ENCODE measurements at regions not wholly inside any gene's neighbourhood (a gene's known extent, or its start where the extent isn't known, plus 50 kb on each side); places are given as distances from the start of the nearest gene placed in this dataset.

GRCh38 chr5:142259758-142260157 is 65.1 kb downstream of the SPRY4 start:
- TF ChIP-seq CTCF (IDR thresholded peaks at IDR 0.05; ENCODE audit: low read depth, low read length): no peak
- no peak for DNase-seq (ENCODE audit: low read depth in 2 of 2)

GRCh38 chr5:142255831-142256230 is 69.0 kb downstream of the SPRY4 start:
- H3K4me3 ChIP-seq (replicated peaks in 1 of 2; ENCODE audit: low read depth in 2 of 2, low read length in 2 of 2): no peak overlapping the region

More at GRCh38 chr5:142259758-142260157, 65.1 kb downstream of the SPRY4 start:
- H3K4me3 ChIP-seq (replicated peaks in 1 of 2; ENCODE audit: low read depth in 2 of 2, low read length in 2 of 2): no peak overlapping the region

GRCh38 chr5:142254431-142254830 is 70.4 kb downstream of the SPRY4 start:
- H3K4me3 ChIP-seq (replicated peaks in 1 of 2; ENCODE audit: low read depth in 2 of 2, low read length in 2 of 2): no peak overlapping the region
- no peak for DNase-seq (ENCODE audit: low read depth in 2 of 2)
- no peak for TF ChIP-seq CTCF (IDR thresholded peaks at IDR 0.05; ENCODE audit: low read depth, low read length)

More at GRCh38 chr5:142255831-142256230, 69.0 kb downstream of the SPRY4 start:
- no peak for DNase-seq (ENCODE audit: low read depth in 2 of 2)
- TF ChIP-seq CTCF (IDR thresholded peaks at IDR 0.05; ENCODE audit: low read depth, low read length): no peak

GRCh38 chr5:142253938-142254337 is 70.9 kb downstream of the SPRY4 start:
- peak; percentile 17 to 33 for DNase-seq (ENCODE audit: low read depth in 2 of 2)
- TF ChIP-seq CTCF (IDR thresholded peaks at IDR 0.05; ENCODE audit: low read depth, low read length): no peak
- no peak overlapping the region for H3K4me3 ChIP-seq (replicated peaks in 1 of 2; ENCODE audit: low read depth in 2 of 2, low read length in 2 of 2)

- no peak for DNase-seq (ENCODE audit: low read depth in 2 of 2)
- TF ChIP-seq CTCF (IDR thresholded peaks at IDR 0.05; ENCODE audit: low read depth, low read length): no peak
- H3K4me3 ChIP-seq (replicated peaks in 1 of 2; ENCODE audit: low read depth in 2 of 2, low read length in 2 of 2): no peak overlapping the region
Measured at GRCh38 chr5:142250119-142250518, 74.7 kb downstream of the SPRY4 start.

GRCh38 chr5:142248853-142249462 is 75.9 kb downstream of the SPRY4 start:
- DNase-seq (ENCODE audit: low read depth in 2 of 2): peak in 1 of 2 donors; percentile 24
- TF ChIP-seq CTCF (IDR thresholded peaks at IDR 0.05; ENCODE audit: low read depth, low read length): no peak
- no peak overlapping the region for H3K4me3 ChIP-seq (replicated peaks in 1 of 2; ENCODE audit: low read depth in 2 of 2, low read length in 2 of 2)

GRCh38 chr5:142246258-142246657 is 78.6 kb downstream of the SPRY4 start:
- TF ChIP-seq CTCF (IDR thresholded peaks at IDR 0.05; ENCODE audit: low read depth, low read length): no peak
- no peak overlapping the region for H3K4me3 ChIP-seq (replicated peaks in 1 of 2; ENCODE audit: low read depth in 2 of 2, low read length in 2 of 2)
- peak; percentile 53 to 92 for DNase-seq (ENCODE audit: low read depth in 2 of 2)
